ENCODE measurements at regions not wholly inside any gene's neighbourhood (a gene's known extent, or its start where the extent isn't known, plus 50 kb on each side); places are given as distances from the start of the nearest gene placed in this dataset.
"Not testable (repeated sequence)": the region's sequence is repeated elsewhere in the genome, so short reads cannot be mapped to it uniquely, and the experiment has no call there.

DNA sequence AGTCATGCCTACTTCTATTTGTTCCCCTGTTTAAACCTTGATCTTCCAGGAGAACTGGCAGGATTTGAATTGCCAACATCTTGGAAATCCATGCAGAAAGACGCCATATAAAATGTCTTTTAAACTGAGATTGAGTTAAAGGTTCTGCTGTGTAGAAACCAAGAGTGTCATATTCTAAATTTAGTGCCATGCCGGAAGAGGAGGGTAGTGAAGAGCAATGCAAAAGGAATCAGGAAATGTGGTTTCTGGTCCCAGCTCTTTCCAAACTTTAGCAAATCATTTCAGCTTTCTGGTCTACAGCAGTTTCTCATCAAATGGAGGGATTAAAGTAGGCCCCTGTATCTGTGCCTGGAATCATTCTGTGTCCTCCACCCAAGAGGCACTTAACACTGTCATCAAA is 85.7 kb downstream of the BTG1 start:
- DNase-seq = no peak

DNA sequence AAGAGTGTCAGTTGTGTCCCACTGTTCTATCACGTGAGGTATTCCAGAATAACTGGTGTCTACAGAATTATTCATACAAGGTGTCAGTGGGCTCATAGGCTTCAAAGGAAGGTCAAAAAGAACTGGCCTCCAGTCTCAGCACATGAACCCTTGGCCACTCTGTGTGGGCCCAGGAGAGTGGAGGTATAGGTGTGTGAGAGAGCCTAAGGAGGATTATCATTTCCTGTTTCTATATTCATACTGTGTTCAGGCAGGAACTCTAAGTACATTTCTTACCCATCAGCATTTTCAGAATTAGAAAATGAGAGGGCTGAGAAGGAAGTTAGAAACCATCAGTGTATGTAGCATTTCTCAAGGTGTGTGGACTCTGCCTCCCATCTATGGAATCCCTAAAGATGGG is 87.0 kb downstream of the BTG1 start:
- DNase-seq = no peak

GRCh38 chr12:92056756-92057155 is 88.9 kb downstream of the BTG1 start:
- DNase-seq = not testable (repeated sequence)

GRCh38 chr12:92056290-92056689 is 89.4 kb downstream of the BTG1 start:
- DNase-seq = no peak

- DNase-seq = no peak
Observed at GRCh38 chr12:92055877-92056276, 89.8 kb downstream of the BTG1 start.

GRCh38 chr12:92051441-92051840 is 94.2 kb downstream of the BTG1 start:
- no peak for DNase-seq

DNA sequence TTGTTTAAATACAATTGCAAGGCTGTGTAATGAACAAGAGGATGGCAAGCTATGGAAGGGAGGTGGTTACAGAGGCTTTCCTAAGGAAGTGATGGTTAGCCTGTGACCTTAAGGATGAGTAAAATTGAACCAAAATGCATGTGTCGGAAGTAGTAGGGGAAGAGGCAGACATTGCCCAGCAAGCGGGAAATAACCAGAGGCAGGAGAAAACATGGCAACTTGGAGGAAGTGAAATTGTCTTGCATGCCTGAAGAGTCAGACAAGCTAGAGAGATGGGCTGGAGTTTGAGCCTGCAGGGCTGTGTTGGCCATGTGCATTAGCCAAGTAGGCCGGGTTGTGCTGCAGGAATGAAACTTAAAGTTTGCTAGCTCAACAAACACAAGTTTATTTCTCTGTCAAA is 96.2 kb downstream of the BTG1 start:
- no peak for DNase-seq

GRCh38 chr12:92047393-92047826 is 98.2 kb downstream of the BTG1 start:
- no peak for DNase-seq

GRCh38 chr12:92046557-92047392 is 98.9 kb downstream of the BTG1 start:
- DNase-seq = no peak

DNA sequence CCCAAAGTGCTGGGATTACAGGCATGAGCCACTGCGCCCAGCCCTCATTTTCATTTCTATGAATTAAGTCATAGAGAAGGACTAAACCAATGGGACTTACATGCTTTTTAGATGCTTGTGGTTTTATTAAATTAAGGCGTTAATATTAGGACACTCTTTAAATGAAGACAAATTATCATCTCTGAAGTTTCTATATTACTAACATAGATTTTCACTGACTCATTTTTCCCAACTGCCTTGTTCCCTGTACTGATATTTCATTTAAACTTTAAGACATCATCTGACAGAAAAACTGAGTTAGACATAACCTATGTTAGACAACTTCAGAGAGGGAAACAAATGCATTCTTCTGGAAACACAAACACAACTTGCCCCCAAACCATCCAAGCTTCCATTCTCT is 99.8 kb downstream of the BTG1 start:
- DNase-seq = no peak

GRCh38 chr12:92044435-92044834 is 101.2 kb downstream of the BTG1 start:
- DNase-seq = no peak

- DNase-seq = no peak
Observed at GRCh38 chr12:92042791-92043531, 102.7 kb downstream of the BTG1 start.

- DNase-seq = no peak
Observed at GRCh38 chr12:92041742-92042141, 103.9 kb downstream of the BTG1 start.

GRCh38 chr12:92039046-92039445 is 106.6 kb downstream of the BTG1 start:
- no peak for DNase-seq

DNA sequence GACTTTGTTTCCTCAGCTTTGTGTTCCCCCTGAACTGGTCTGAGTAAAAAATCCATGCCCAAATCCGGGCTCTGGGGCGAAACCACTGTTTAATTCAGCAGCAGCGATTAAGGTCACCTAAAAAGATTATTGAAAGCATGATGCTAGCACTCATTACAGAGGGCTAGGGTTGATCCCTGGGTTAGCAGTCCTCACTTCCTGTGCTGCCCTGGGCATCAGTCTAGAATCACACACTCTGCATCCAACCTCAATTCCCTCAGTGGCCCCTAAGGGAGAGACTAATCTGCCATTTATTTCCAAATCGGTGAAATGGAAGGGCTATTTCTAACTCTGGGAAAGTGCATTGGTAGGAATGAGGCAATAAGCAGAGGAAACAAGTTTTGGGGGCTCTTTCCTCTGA is 107.2 kb downstream of the BTG1 start:
- DNase-seq = no peak

GRCh38 chr12:92036771-92037453 is 108.7 kb downstream of the BTG1 start:
- no peak for DNase-seq

GRCh38 chr12:92036061-92036620 is 109.5 kb downstream of the BTG1 start:
- DNase-seq = no peak

- DNase-seq = no peak
Observed at GRCh38 chr12:92035477-92035876, 110.2 kb downstream of the BTG1 start.

DNA sequence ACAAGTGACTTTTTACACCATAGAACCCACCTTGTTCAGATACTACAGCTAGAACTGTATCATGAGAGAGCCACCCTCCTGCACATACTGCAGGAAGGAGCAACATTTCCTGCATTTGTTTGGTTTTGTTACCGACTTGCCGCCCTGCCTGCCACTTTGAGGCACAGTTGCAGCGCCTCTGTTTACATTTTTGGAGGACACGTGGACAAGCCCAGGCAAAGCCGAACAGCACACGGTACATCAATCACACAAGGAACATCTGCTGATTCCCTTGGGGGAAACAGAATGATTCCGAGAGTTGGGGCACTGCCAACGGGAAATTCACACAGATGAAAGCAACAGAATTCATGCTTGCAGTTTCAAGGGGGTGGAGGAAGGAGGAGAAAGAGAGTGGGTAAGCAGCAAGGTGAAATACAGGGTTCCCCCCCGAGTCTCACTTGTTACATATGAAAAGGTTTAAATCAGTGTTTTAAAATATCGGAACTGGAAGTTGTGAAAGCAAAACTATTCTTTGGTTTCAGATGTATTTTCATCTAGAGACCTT is 110.7 kb downstream of the BTG1 start:
- peak; percentile 81 for DNase-seq

DNA sequence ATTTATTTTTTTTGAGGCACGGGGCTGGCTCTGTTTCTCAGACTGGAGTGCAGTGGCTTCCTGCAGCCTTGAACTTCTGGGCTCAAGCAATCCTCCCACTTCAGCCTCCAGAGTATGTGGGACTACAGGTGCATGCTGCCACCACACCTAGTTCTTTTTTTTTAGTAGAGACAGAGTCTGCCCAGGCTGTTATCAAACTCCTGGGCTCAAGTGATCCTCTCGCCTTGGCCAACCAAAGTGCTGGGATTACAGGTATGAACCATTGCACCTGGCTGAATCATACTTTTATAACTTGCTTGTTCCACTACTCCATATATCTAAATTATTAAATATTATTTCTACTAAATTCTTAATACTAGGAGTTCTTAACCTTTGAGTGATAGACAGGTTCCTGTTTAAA is 111.6 kb downstream of the BTG1 start:
- no peak for DNase-seq

DNA sequence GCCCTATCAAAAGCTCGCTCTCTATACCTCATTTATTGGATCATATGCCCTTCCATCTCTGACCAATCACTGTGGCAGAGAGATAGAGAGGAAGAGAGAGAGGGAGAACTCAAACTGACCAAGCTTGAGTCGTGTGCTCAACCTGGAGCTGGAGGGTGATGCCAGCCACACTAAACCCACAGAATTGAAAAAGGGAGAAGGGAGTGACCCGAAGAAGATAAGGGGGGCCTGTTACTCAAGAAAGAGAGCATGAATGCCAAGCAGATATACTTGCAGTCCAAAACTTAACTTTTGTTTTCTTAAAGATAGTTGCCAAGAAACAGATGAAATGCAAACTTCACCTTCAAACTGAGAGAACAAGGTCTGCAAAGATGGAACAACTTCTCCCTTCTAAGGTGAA is 112.7 kb downstream of the BTG1 start:
- DNase-seq = no peak

- no peak for DNase-seq
Observed at GRCh38 chr12:92032101-92032500, 113.5 kb downstream of the BTG1 start.

DNA sequence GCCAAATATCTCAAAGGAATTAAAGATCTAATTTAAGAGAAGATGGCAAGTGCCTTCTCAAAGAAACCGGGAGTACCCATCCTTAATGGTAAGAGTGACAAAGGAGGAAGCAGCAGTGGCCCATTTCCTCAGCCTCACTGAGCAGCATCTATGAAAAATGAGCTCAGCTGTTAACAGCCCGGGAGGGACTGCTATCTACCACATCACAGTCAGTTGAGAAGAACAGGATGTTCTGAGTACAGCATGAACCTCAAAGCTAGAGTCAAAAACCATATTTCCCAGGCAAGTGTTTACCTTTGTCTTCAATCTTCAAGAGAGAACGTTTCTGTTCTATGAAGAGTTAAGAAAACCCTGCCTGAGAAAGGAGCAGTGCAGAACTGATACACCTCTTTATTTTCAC is 115.0 kb downstream of the BTG1 start:
- DNase-seq = no peak

Data from NCI-H446 treated with DMSO at 0.1 percent for 48 hours (cell line).